ENCODE measurements at regions not wholly inside any gene's neighbourhood (a gene's known extent, or its start where the extent isn't known, plus 50 kb on each side); places are given as distances from the start of the nearest gene placed in this dataset.
"Not testable (repeated sequence)": the region's sequence is repeated elsewhere in the genome, so short reads cannot be mapped to it uniquely, and the experiment has no call there.

GRCh38 chr2:210963386-210963785, 407.0 kb downstream of the CPS1 start:
- DNase-seq: no peak

- no peak for DNase-seq
Measured at GRCh38 chr2:210964141-210964764, 407.9 kb downstream of the CPS1 start.

GRCh38 chr2:210965472-210965871, 409.1 kb downstream of the CPS1 start:
- DNase-seq: no peak

- DNase-seq: no peak
Measured at GRCh38 chr2:210966330-210966729, 409.9 kb downstream of the CPS1 start.

- DNase-seq: no peak
Measured at GRCh38 chr2:210971431-210971830, 415.0 kb downstream of the CPS1 start.

GRCh38 chr2:210986806-210987205, 430.4 kb downstream of the CPS1 start:
- not testable (repeated sequence) for DNase-seq

GRCh38 chr2:210991107-210991506, 434.7 kb downstream of the CPS1 start:
- DNase-seq: no peak

- DNase-seq: no peak
Measured at GRCh38 chr2:210994104-210994503, 437.7 kb downstream of the CPS1 start.

- no peak for DNase-seq
Measured at GRCh38 chr2:210997373-210997772, 441.0 kb downstream of the CPS1 start.

GRCh38 chr2:210998334-210998733, 441.9 kb downstream of the CPS1 start:
- DNase-seq: no peak

- no peak for DNase-seq
Measured at GRCh38 chr2:211014376-211014775, 458.0 kb downstream of the CPS1 start.

GRCh38 chr2:211014906-211015305, 458.5 kb downstream of the CPS1 start:
- DNase-seq: no peak

GRCh38 chr2:211025089-211025488, 468.7 kb downstream of the CPS1 start:
- not testable (repeated sequence) for DNase-seq

GRCh38 chr2:211026109-211026508, 469.7 kb downstream of the CPS1 start:
- DNase-seq: no peak

GRCh38 chr2:211027976-211028375, 471.6 kb downstream of the CPS1 start:
- DNase-seq: no peak

- no peak for DNase-seq
Measured at GRCh38 chr2:211033765-211034164, 477.4 kb downstream of the CPS1 start.

GRCh38 chr2:211035548-211036185, 479.3 kb downstream of the CPS1 start:
- DNase-seq: no peak

GRCh38 chr2:211045025-211045424, 488.6 kb downstream of the CPS1 start:
- no peak for DNase-seq

- DNase-seq: no peak
Measured at GRCh38 chr2:211049321-211050018, 493.1 kb downstream of the CPS1 start.

GRCh38 chr2:211055438-211055837, 499.0 kb downstream of the CPS1 start:
- DNase-seq: no peak

- DNase-seq: no peak
Measured at GRCh38 chr2:211061612-211062296, 505.4 kb downstream of the CPS1 start.

- no peak for DNase-seq
Measured at GRCh38 chr2:211062297-211062612, 505.9 kb downstream of the CPS1 start.

- no peak for DNase-seq
Measured at GRCh38 chr2:211067029-211067428, 510.6 kb downstream of the CPS1 start.
